Esophagus squamous epithelium (tissue), 4 donors: ENCODE measurements at regions not wholly inside any gene's neighbourhood (a gene's known extent, or its start where the extent isn't known, plus 50 kb on each side); places are given as distances from the start of the nearest gene placed in this dataset.

Experiments
- CTCF ChIP-seq, 6 experiments: fragments of 450-650 bp in 4 of 6; fragments of 200-600 bp in 2 of 6; sonication (generic) in 2 of 6; IDR thresholded peaks; one replicate each; pipeline ENCODE4 v1.5.1; 2016 to 2019; ENCODE audit warnings: antibody characterized with exemption in 6 of 6, mild to moderate bottlenecking in 4 of 6, moderate library complexity in 4 of 6
- POLR2A ChIP-seq, 4 donors: fragments of 450-650 bp; IDR thresholded peaks; one replicate each; pipeline ENCODE4 v1.6.1; 2017; ENCODE audit warnings: antibody characterized with exemption in 4 of 4, mild to moderate bottlenecking in 4 of 4, moderate library complexity in 3 of 4

GRCh38 chr5:155624597-155625241 is 611.2 kb downstream of the KIF4B start:
- TF ChIP-seq CTCF (IDR thresholded peaks at IDR 0.05) (no peak), POLR2A (IDR thresholded peaks at IDR 0.05) (no peak)
